ENCODE measurements at regions not wholly inside any gene's neighbourhood (a gene's known extent, or its start where the extent isn't known, plus 50 kb on each side); places are given as distances from the start of the nearest gene placed in this dataset.

DNA sequence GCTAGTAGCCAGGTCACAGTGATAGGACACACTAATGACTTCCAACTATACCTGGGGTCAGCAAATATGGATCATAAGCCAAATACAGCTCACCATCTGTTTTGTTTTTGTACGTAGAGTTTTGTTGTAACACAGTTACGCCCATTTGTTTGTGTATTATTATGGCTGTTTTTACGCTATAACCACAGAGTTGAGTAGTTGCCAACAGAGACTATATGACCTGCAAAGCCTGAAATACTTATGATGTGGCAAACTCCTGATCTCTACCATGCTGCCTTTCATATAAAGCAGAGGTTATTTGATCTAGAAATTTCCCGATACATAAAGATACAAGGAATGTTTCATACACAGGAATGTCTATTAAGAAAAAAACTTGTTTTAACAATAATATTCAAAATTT lies 152.2 kb downstream of the HNMT start:
- no peaks in the 10 kb centered on the region for H3K79me1 ChIP-seq (ENCODE audit: low read depth, low read length)
- no peak overlapping the region for H2BK120ac ChIP-seq (ENCODE audit: low read depth, low read length)
- no peak overlapping the region for H3K27ac ChIP-seq (replicated peaks; ENCODE audit: low read length)
- H3K4me3 ChIP-seq (ENCODE audit: low read length in 2 of 2), result no peak overlapping the region
- no peaks in the 10 kb centered on the region for H3K36me3 ChIP-seq (replicated peaks in 1 of 2; ENCODE audit: control insufficient read depth in 2 of 2, insufficient read depth in 2 of 2, low read length in 2 of 2)
- H2AK5ac ChIP-seq (ENCODE audit: low read depth, low read length), result no peak overlapping the region
- DNase-seq (ENCODE audit: low spot score), result no peak
- H3K9ac ChIP-seq (ENCODE audit: low read depth, low read length, poor library complexity), result no peak overlapping the region
- no peaks in the 10 kb centered on the region for H3K27me3 ChIP-seq (ENCODE audit: control insufficient read depth in 3 of 3, insufficient read depth in 3 of 3, low read depth in 1 of 3, low read length in 3 of 3)
- no CpG with 5 or more reads among the region's 4 CpGs for WGBS, 2 donors (ENCODE audit: extremely low coverage in 2 of 2, insufficient read length in 2 of 2, insufficient replicate concordance in 1 of 2)
- H2AFZ ChIP-seq (ENCODE audit: low read length), result no peak overlapping the region
- no peak overlapping the region for H3K23ac ChIP-seq (ENCODE audit: low read depth, low read length, poor library complexity)
- no peak overlapping the region for H4K8ac ChIP-seq (ENCODE audit: low read depth, low read length)
- H3K4me2 ChIP-seq (ENCODE audit: insufficient read depth, low read length, poor library complexity, severe bottlenecking), result no peak overlapping the region
- H3K18ac ChIP-seq (ENCODE audit: low read length), result no peak overlapping the region
- H2BK12ac ChIP-seq (ENCODE audit: low read length), result no peak overlapping the region
- peaks cover 0 to 2% of the 10 kb centered on the region in 2 donors for H3K9me3 ChIP-seq (replicated peaks in 1 of 2; ENCODE audit: control insufficient read depth in 2 of 2, insufficient read depth in 1 of 2, low read depth in 1 of 2, low read length in 2 of 2)
- no peak overlapping the region for H2BK15ac ChIP-seq (ENCODE audit: low read length)
- no peak overlapping the region for H3K14ac ChIP-seq (ENCODE audit: low read length)
- H3K4ac ChIP-seq (ENCODE audit: low read length), result no peak overlapping the region
- no peak overlapping the region for H2BK5ac ChIP-seq (ENCODE audit: low read length)
- H4K91ac ChIP-seq (ENCODE audit: low read depth, low read length, poor library complexity), result no peak overlapping the region
- H3K4me1 ChIP-seq (ENCODE audit: control insufficient read depth in 2 of 2, insufficient read depth in 1 of 2, low read depth in 1 of 2, low read length in 2 of 2), result no peaks in the 10 kb centered on the region

DNA sequence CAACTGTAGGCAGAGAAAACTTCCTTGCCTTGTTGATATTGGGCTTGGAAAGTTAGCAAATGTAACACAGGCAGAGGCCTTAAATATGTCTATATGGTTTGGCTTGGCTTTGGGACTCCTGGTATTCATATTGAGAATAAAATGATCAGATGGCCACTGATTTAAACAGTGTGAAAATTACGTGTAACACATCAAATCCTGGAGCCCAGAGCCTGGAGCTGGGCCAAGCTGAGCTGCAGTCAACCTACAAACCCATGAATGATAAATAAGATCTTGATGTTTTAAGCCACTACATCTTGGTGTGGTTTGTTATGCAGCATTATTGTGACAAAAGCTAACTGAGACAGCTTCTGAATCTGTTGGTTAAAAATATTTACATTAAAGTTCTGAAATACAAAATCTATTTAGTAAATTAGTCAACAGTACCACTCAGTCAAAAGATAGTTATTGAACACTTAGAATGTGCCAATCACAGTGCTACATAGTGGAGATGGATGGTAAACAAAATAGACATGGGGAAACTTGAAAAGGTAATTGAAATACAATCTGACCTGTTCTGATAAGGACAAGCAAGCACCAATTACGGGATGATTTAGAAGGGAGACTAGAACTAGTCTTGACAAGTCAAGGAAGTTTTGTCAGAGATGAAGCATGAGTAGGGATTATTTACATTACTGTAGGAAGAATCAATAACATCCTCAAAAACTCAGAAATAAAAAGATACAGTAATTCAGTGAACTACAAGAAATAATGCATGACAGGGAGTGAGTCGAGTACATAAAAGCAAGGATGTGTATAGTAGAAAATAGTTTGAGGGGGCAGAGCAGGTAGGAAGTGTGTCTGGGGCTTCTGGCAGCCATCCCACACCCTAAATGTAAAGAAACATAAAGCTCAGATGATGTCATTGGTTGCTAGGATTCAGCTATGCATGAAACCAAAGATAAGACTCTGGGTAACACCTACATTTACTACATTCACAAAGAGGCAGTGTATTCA lies 157.7 kb downstream of the HNMT start:
- Histone ChIP-seq H3K4me3 (ENCODE audit: low read length in 2 of 2) (no peak overlapping the region), H2BK120ac (ENCODE audit: low read depth, low read length) (no peak overlapping the region), H3K4me2 (ENCODE audit: insufficient read depth, low read length, poor library complexity, severe bottlenecking) (no peak overlapping the region), H3K23ac (ENCODE audit: low read depth, low read length, poor library complexity) (no peak overlapping the region), H2AFZ (ENCODE audit: low read length) (no peak overlapping the region), H3K4me1 (ENCODE audit: control insufficient read depth in 2 of 2, insufficient read depth in 1 of 2, low read depth in 1 of 2, low read length in 2 of 2) (peaks cover 0 to 5% of the 10 kb centered on the region in 2 donors), H3K27ac (replicated peaks; ENCODE audit: low read length) (no peak overlapping the region), H3K9me3 (replicated peaks in 1 of 2; ENCODE audit: control insufficient read depth in 2 of 2, insufficient read depth in 1 of 2, low read depth in 1 of 2, low read length in 2 of 2) (no peaks in the 10 kb centered on the region), H3K14ac (ENCODE audit: low read length) (no peak overlapping the region), H2AK5ac (ENCODE audit: low read depth, low read length) (no peak overlapping the region), H4K91ac (ENCODE audit: low read depth, low read length, poor library complexity) (no peak overlapping the region), H2BK12ac (ENCODE audit: low read length) (no peak overlapping the region), H3K36me3 (replicated peaks in 1 of 2; ENCODE audit: control insufficient read depth in 2 of 2, insufficient read depth in 2 of 2, low read length in 2 of 2) (no peaks in the 10 kb centered on the region), H3K18ac (ENCODE audit: low read length) (no peak overlapping the region), H3K9ac (ENCODE audit: low read depth, low read length, poor library complexity) (no peak overlapping the region), H2BK5ac (ENCODE audit: low read length) (no peak overlapping the region), H3K27me3 (ENCODE audit: control insufficient read depth in 3 of 3, insufficient read depth in 3 of 3, low read depth in 1 of 3, low read length in 3 of 3) (no peaks in the 10 kb centered on the region), H3K79me1 (ENCODE audit: low read depth, low read length) (no peaks in the 10 kb centered on the region), H3K4ac (ENCODE audit: low read length) (no peak overlapping the region), H2BK15ac (ENCODE audit: low read length) (no peak overlapping the region), H4K8ac (ENCODE audit: low read depth, low read length) (no peak overlapping the region)
- WGBS, 2 donors (ENCODE audit: extremely low coverage in 2 of 2, insufficient read length in 2 of 2, insufficient replicate concordance in 1 of 2), result no CpG with 5 or more reads among the region's 3 CpGs
- DNase-seq (ENCODE audit: low spot score), result no peak

GRCh38 chr2:138122891-138123290 lies 158.6 kb downstream of the HNMT start:
- H3K79me1 ChIP-seq (ENCODE audit: low read depth, low read length), result no peaks in the 10 kb centered on the region
- H2BK5ac ChIP-seq (ENCODE audit: low read length), result no peak overlapping the region
- no peak overlapping the region for H4K8ac ChIP-seq (ENCODE audit: low read depth, low read length)
- no peaks in the 10 kb centered on the region for H3K27me3 ChIP-seq (ENCODE audit: control insufficient read depth in 3 of 3, insufficient read depth in 3 of 3, low read depth in 1 of 3, low read length in 3 of 3)
- H2BK12ac ChIP-seq (ENCODE audit: low read length), result no peak overlapping the region
- no CpG with 5 or more reads among the region's 1 CpG for WGBS, 2 donors (ENCODE audit: extremely low coverage in 2 of 2, insufficient read length in 2 of 2, insufficient replicate concordance in 1 of 2)
- no peak overlapping the region for H3K18ac ChIP-seq (ENCODE audit: low read length)
- H2BK15ac ChIP-seq (ENCODE audit: low read length), result no peak overlapping the region
- H2BK120ac ChIP-seq (ENCODE audit: low read depth, low read length), result no peak overlapping the region
- DNase-seq (ENCODE audit: low spot score), result no peak
- H3K36me3 ChIP-seq (replicated peaks in 1 of 2; ENCODE audit: control insufficient read depth in 2 of 2, insufficient read depth in 2 of 2, low read length in 2 of 2), result no peaks in the 10 kb centered on the region
- no peak overlapping the region for H3K4ac ChIP-seq (ENCODE audit: low read length)
- H2AFZ ChIP-seq (ENCODE audit: low read length), result no peak overlapping the region
- H2AK5ac ChIP-seq (ENCODE audit: low read depth, low read length), result no peak overlapping the region
- H4K91ac ChIP-seq (ENCODE audit: low read depth, low read length, poor library complexity), result no peak overlapping the region
- peaks cover 0 to 5% of the 10 kb centered on the region in 2 donors for H3K4me1 ChIP-seq (ENCODE audit: control insufficient read depth in 2 of 2, insufficient read depth in 1 of 2, low read depth in 1 of 2, low read length in 2 of 2)
- H3K9me3 ChIP-seq (replicated peaks in 1 of 2; ENCODE audit: control insufficient read depth in 2 of 2, insufficient read depth in 1 of 2, low read depth in 1 of 2, low read length in 2 of 2), result no peaks in the 10 kb centered on the region
- no peak overlapping the region for H3K27ac ChIP-seq (replicated peaks; ENCODE audit: low read length)
- no peak overlapping the region for H3K4me3 ChIP-seq (ENCODE audit: low read length in 2 of 2)
- no peak overlapping the region for H3K9ac ChIP-seq (ENCODE audit: low read depth, low read length, poor library complexity)
- no peak overlapping the region for H3K14ac ChIP-seq (ENCODE audit: low read length)
- H3K4me2 ChIP-seq (ENCODE audit: insufficient read depth, low read length, poor library complexity, severe bottlenecking), result no peak overlapping the region
- no peak overlapping the region for H3K23ac ChIP-seq (ENCODE audit: low read depth, low read length, poor library complexity)

- Histone ChIP-seq H3K79me1 (ENCODE audit: low read depth, low read length) (no peaks in the 10 kb centered on the region), H3K27me3 (ENCODE audit: control insufficient read depth in 3 of 3, insufficient read depth in 3 of 3, low read depth in 1 of 3, low read length in 3 of 3) (no peaks in the 10 kb centered on the region), H3K14ac (ENCODE audit: low read length) (no peak overlapping the region), H2AFZ (ENCODE audit: low read length) (no peak overlapping the region), H3K9me3 (replicated peaks in 1 of 2; ENCODE audit: control insufficient read depth in 2 of 2, insufficient read depth in 1 of 2, low read depth in 1 of 2, low read length in 2 of 2) (no peaks in the 10 kb centered on the region), H3K27ac (replicated peaks; ENCODE audit: low read length) (no peak overlapping the region), H3K18ac (ENCODE audit: low read length) (no peak overlapping the region), H3K23ac (ENCODE audit: low read depth, low read length, poor library complexity) (no peak overlapping the region), H2AK5ac (ENCODE audit: low read depth, low read length) (no peak overlapping the region), H3K4ac (ENCODE audit: low read length) (no peak overlapping the region), H3K36me3 (replicated peaks in 1 of 2; ENCODE audit: control insufficient read depth in 2 of 2, insufficient read depth in 2 of 2, low read length in 2 of 2) (no peaks in the 10 kb centered on the region), H3K9ac (ENCODE audit: low read depth, low read length, poor library complexity) (no peak overlapping the region), H2BK120ac (ENCODE audit: low read depth, low read length) (no peak overlapping the region), H3K4me3 (ENCODE audit: low read length in 2 of 2) (no peak overlapping the region), H2BK5ac (ENCODE audit: low read length) (no peak overlapping the region), H2BK15ac (ENCODE audit: low read length) (no peak overlapping the region), H4K91ac (ENCODE audit: low read depth, low read length, poor library complexity) (no peak overlapping the region), H3K4me1 (ENCODE audit: control insufficient read depth in 2 of 2, insufficient read depth in 1 of 2, low read depth in 1 of 2, low read length in 2 of 2) (peaks cover 0 to 5% of the 10 kb centered on the region in 2 donors), H4K8ac (ENCODE audit: low read depth, low read length) (no peak overlapping the region), H2BK12ac (ENCODE audit: low read length) (no peak overlapping the region), H3K4me2 (ENCODE audit: insufficient read depth, low read length, poor library complexity, severe bottlenecking) (no peak overlapping the region)
- no peak for DNase-seq (ENCODE audit: low spot score)
These were observed 159.5 kb downstream of the HNMT start for GRCh38 chr2:138123741-138124140.

Measured in neuronal stem cell (in vitro differentiated cells).